ENCODE measurements at regions not wholly inside any gene's neighbourhood (a gene's known extent, or its start where the extent isn't known, plus 50 kb on each side); places are given as distances from the start of the nearest gene placed in this dataset.

DNA sequence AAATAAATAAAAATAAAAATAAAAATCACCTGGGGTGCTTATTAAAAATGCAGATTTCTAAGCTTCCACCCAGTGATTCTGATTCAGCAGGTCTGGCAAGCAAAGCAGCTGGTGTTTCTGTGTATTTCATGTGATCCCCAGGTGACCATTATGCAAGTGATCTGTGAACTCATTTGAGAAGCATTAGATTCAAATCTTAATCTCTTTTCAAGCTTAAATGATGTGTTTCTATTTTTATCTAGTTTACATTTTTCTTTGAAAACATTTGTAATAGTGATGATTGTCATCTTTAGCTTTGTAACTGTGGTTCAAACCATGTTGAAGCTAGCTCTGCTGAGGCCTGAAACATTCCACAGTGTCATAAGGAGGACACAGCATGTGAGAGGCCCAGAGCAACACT lies 804.8 kb upstream of the ZNF608 start:
- Histone ChIP-seq H3K36me3 (replicated peaks in 1 of 2) (no peaks in the 10 kb centered on the region), H3K4me1 (replicated peaks in 1 of 2) (no peaks in the 10 kb centered on the region), H3K4me3 (no peak overlapping the region), H3K27ac (no peak overlapping the region), H3K9me3 (replicated peaks in 1 of 3) (no peaks in the 10 kb centered on the region), H3K27me3 (no peaks in the 10 kb centered on the region)
- TF ChIP-seq, protein P1, sequence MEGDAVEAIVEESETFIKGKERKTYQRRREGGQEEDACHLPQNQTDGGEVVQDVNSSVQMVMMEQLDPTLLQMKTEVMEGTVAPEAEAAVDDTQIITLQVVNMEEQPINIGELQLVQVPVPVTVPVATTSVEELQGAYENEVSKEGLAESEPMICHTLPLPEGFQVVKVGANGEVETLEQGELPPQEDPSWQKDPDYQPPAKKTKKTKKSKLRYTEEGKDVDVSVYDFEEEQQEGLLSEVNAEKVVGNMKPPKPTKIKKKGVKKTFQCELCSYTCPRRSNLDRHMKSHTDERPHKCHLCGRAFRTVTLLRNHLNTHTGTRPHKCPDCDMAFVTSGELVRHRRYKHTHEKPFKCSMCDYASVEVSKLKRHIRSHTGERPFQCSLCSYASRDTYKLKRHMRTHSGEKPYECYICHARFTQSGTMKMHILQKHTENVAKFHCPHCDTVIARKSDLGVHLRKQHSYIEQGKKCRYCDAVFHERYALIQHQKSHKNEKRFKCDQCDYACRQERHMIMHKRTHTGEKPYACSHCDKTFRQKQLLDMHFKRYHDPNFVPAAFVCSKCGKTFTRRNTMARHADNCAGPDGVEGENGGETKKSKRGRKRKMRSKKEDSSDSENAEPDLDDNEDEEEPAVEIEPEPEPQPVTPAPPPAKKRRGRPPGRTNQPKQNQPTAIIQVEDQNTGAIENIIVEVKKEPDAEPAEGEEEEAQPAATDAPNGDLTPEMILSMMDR (IDR thresholded peaks at IDR 0.05), result no peak
- TF ChIP-seq POLR2A (IDR thresholded peaks at IDR 0.05), result no peak
- no peak for DNase-seq
- intact Hi-C loops (cut with DNase I), result no loop called here

GRCh38 chr5:125551797-125552196 lies 805.4 kb upstream of the ZNF608 start:
- TF ChIP-seq, protein P1 (IDR thresholded peaks at IDR 0.05), result no peak
- no peak for TF ChIP-seq POLR2A (IDR thresholded peaks at IDR 0.05)
- Histone ChIP-seq H3K4me1 (replicated peaks in 1 of 2) (no peaks in the 10 kb centered on the region), H3K27ac (no peak overlapping the region), H3K27me3 (no peaks in the 10 kb centered on the region), H3K4me3 (no peak overlapping the region), H3K9me3 (replicated peaks in 1 of 3) (no peaks in the 10 kb centered on the region), H3K36me3 (replicated peaks in 1 of 2) (no peaks in the 10 kb centered on the region)
- intact Hi-C loops (cut with DNase I), result no loop called here
- DNase-seq, result no peak
- 86 to 93% (median 91%) methylated on average over 4 of the region's 4 CpGs for WGBS, 4 donors

DNA sequence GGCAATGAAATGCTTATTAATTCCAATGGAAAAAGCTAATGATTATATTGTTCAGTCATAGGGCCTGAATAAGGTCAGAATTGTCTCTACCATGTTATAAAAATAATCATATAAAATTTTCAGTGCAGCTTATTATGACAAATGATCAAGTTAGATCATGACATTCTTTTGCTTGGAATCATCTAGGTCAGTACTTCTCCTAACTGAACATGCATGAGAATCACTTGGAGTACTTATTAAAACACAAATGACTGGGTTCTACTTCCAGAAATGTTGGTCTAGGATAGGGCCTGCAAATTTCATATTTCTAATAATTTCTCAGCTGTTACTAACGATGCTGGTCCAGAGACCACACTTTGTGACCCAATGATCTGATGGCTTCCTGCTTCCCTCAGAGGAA lies 806.0 kb upstream of the ZNF608 start:
- H3K4me1 ChIP-seq (replicated peaks in 1 of 2), result no peaks in the 10 kb centered on the region
- H3K27ac ChIP-seq, result no peak overlapping the region
- no peak overlapping the region for H3K4me3 ChIP-seq
- 50 to 89% (median 77%) methylated on average over 1 of the region's 1 CpG for WGBS, 4 donors
- no peaks in the 10 kb centered on the region for H3K27me3 ChIP-seq
- intact Hi-C loops (cut with DNase I), result no loop called here
- H3K36me3 ChIP-seq (replicated peaks in 1 of 2), result no peaks in the 10 kb centered on the region
- DNase-seq, result no peak
- no peak for TF ChIP-seq POLR2A (IDR thresholded peaks at IDR 0.05)
- TF ChIP-seq, protein P1 (IDR thresholded peaks at IDR 0.05), result no peak
- H3K9me3 ChIP-seq (replicated peaks in 1 of 3), result no peaks in the 10 kb centered on the region

GRCh38 chr5:125554355-125554754 lies 807.9 kb upstream of the ZNF608 start:
- intact Hi-C loops (cut with DNase I), result no loop called here
- no peak for DNase-seq
- Histone ChIP-seq H3K27ac (no peak overlapping the region), H3K4me1 (replicated peaks in 1 of 2) (peaks cover 3 to 4% of the 10 kb centered on the region in 2 donors), H3K4me3 (no peak overlapping the region), H3K27me3 (no peaks in the 10 kb centered on the region), H3K36me3 (replicated peaks in 1 of 2) (no peaks in the 10 kb centered on the region), H3K9me3 (replicated peaks in 1 of 3) (no peaks in the 10 kb centered on the region)
- TF ChIP-seq, protein P1 (IDR thresholded peaks at IDR 0.05), result no peak
- TF ChIP-seq POLR2A (IDR thresholded peaks at IDR 0.05), result no peak
- 83 to 90% (median 87%) methylated on average over 2 of the region's 2 CpGs for WGBS, 4 donors
